ENCODE measurements at regions not wholly inside any gene's neighbourhood (a gene's known extent, or its start where the extent isn't known, plus 50 kb on each side); places are given as distances from the start of the nearest gene placed in this dataset.

- FAIRE-seq (no peak), DNase-seq (ENCODE audit: low read depth, low spot score) (no peak)
- dilution Hi-C loops (cut with MboI; ENCODE audit: extremely low pct_ligation_motif_present, low sequenced_read_pairs) (no loop called here), intact Hi-C loops (cut with micrococcal nuclease) (no loop called here)
- H3K9ac ChIP-seq (replicated peaks; ENCODE audit: extremely low read depth, insufficient read depth, low read length), result no peak overlapping the region
- TF ChIP-seq EZH2 (IDR thresholded peaks at IDR 0.05; ENCODE audit: borderline replicate concordance, low read depth, low read length, severe bottlenecking), result no peak
- no peak for TF ChIP-seq MYC (IDR thresholded peaks at IDR 0.05; ENCODE audit: low read depth, low read length)
- TF ChIP-seq FOS (IDR thresholded peaks at IDR 0.05; ENCODE audit: borderline replicate concordance, insufficient read depth, low read length), result no peak
- no peak for TF ChIP-seq MAX (IDR thresholded peaks at IDR 0.05; ENCODE audit: insufficient read depth, insufficient read length)
- no peak for TF ChIP-seq JUN (IDR thresholded peaks at IDR 0.05; ENCODE audit: borderline replicate concordance, insufficient read depth, insufficient read length, low read depth)
- no peak for TF ChIP-seq GATA2 (IDR thresholded peaks at IDR 0.05; ENCODE audit: insufficient read depth, insufficient read length, low read depth, low read length)
- TF ChIP-seq POLR2AphosphoS5 (IDR thresholded peaks at IDR 0.05; ENCODE audit: insufficient read depth, low read depth, low read length), result no peak
- no peak for TF ChIP-seq POLR2A (IDR thresholded peaks at IDR 0.05; ENCODE audit: low read depth, low read length)
- no peak for TF ChIP-seq CTCF (IDR thresholded peaks at IDR 0.05; ENCODE audit: extremely low read depth in 1 of 2, insufficient read depth in 1 of 2, low read depth in 1 of 2, low read length in 2 of 2)
- H3K9me1 ChIP-seq (replicated peaks; ENCODE audit: control insufficient read depth, extremely low read depth, insufficient read depth, low read length), result no peaks in the 10 kb centered on the region
- H2AFZ ChIP-seq (ENCODE audit: low read depth, low read length), result no peak overlapping the region
- H3K79me2 ChIP-seq (ENCODE audit: control insufficient read depth, insufficient read depth, low read length), result no peaks in the 10 kb centered on the region
- BruUV-seq (replicated peaks), result no TSS peak
- H3K9me3 ChIP-seq (replicated peaks; ENCODE audit: control insufficient read depth, insufficient read depth, low read length), result no peaks in the 10 kb centered on the region
- H4K20me1 ChIP-seq (replicated peaks; ENCODE audit: control insufficient read depth, extremely low read depth, insufficient read depth, low read length), result no peaks in the 10 kb centered on the region
- H3K4me1 ChIP-seq (ENCODE audit: control insufficient read depth, extremely low read depth, insufficient read depth, low read length), result no peaks in the 10 kb centered on the region
- H3K27me3 ChIP-seq (ENCODE audit: control insufficient read depth in 2 of 2, insufficient read depth in 2 of 2, low read length in 2 of 2), result no peaks in the 10 kb centered on the region
- no peaks in the 10 kb centered on the region for H3K36me3 ChIP-seq (ENCODE audit: control insufficient read depth in 2 of 2, extremely low read depth in 1 of 2, insufficient read depth in 2 of 2, low read length in 2 of 2)
- no peak overlapping the region for H3K4me2 ChIP-seq (ENCODE audit: insufficient read depth, low read length)
- ChIA-PET CTCF (no interaction called here), POLR2A (no interaction called here)
- H3K4me3 ChIP-seq (replicated peaks in 1 of 3; ENCODE audit: insufficient read depth in 1 of 3, low read depth in 1 of 3, low read length in 3 of 3), result no peak overlapping the region
- no peak overlapping the region for H3K27ac ChIP-seq (ENCODE audit: insufficient read depth, low read depth, low read length)
Measured at GRCh38 chr9:106287731-106288130, 575.2 kb upstream of the ZNF462 start.
